Hepatocyte (in vitro differentiated cells): ENCODE measurements at regions not wholly inside any gene's neighbourhood (a gene's known extent, or its start where the extent isn't known, plus 50 kb on each side); places are given as distances from the start of the nearest gene placed in this dataset.
"Not testable (repeated sequence)": the region's sequence is repeated elsewhere in the genome, so short reads cannot be mapped to it uniquely, and the experiment has no call there.

Experiments used
- CTCF ChIP-seq: fragments of 200-600 bp; sonication (generic); IDR thresholded peaks from 2 replicates; pipeline ENCODE4 v1.5.1; 2016; ENCODE audit warnings: antibody characterized with exemption, mild to moderate bottlenecking; ENCODE audit not compliant: poor library complexity
- EZH2 ChIP-seq: fragments of 200-600 bp; sonication (generic); IDR thresholded peaks from 2 replicates; pipeline ENCODE4 v1.6.1; 2016; ENCODE audit warnings: antibody characterized with exemption, mild to moderate bottlenecking, borderline replicate concordance
- EZH2phosphoT487 ChIP-seq: fragments of 200-600 bp; sonication (generic); IDR thresholded peaks from one replicate; pipeline ENCODE4 v1.6.1; 2018; ENCODE audit warnings: antibody characterized with exemption, mild to moderate bottlenecking, low read depth, moderate library complexity; ENCODE audit not compliant: unreplicated experiment, severe bottlenecking

- TF ChIP-seq CTCF, EZH2, EZH2phosphoT487: not testable (repeated sequence)
These were observed 116.2 kb upstream of the NBPF9 start for GRCh38 chr1:149219539-149219938.
